WTC11 (cell line): ENCODE measurements at regions not wholly inside any gene's neighbourhood (a gene's known extent, or its start where the extent isn't known, plus 50 kb on each side); places are given as distances from the start of the nearest gene placed in this dataset.

Experiments
- ESRRA ChIP-seq: sonication (generic); formaldehyde crosslinking; IDR thresholded peaks from 2 replicates; pipeline ENCODE4 v1.8.1; 2022; ENCODE audit warnings: mild to moderate bottlenecking, missing genetic modification reagents, borderline replicate concordance
- FOXJ3 ChIP-seq: sonication (generic); formaldehyde crosslinking; IDR thresholded peaks from 2 replicates; pipeline ENCODE4 v1.9.0; 2021; ENCODE audit warnings: missing genetic modification reagents, mild to moderate bottlenecking, borderline replicate concordance
- PREB ChIP-seq: sonication (generic); formaldehyde crosslinking; IDR thresholded peaks from 2 replicates; pipeline ENCODE4 v1.8.1; 2022; ENCODE audit warnings: mild to moderate bottlenecking, missing genetic modification reagents, moderate library complexity, borderline replicate concordance
- TEAD1 ChIP-seq: sonication (generic); formaldehyde crosslinking; IDR thresholded peaks from 2 replicates; pipeline ENCODE4 v1.8.0; 2022; ENCODE audit warnings: mild to moderate bottlenecking, missing genetic modification reagents
- ZNF138 ChIP-seq: sonication (generic); formaldehyde crosslinking; conservative IDR thresholded peaks from 2 replicates; pipeline ENCODE4 v1.8.1; 2022; ENCODE audit warnings: mild to moderate bottlenecking, moderate library complexity, missing genetic modification reagents
- ZNF281 ChIP-seq: sonication (generic); formaldehyde crosslinking; IDR thresholded peaks from 2 replicates; pipeline ENCODE4 v1.8.0; 2023; ENCODE audit warnings: mild to moderate bottlenecking, missing genetic modification reagents
- ZNF416 ChIP-seq: fragments of 250-450 bp; sonication (Bioruptor Pico); IDR thresholded peaks from 2 replicates; pipeline ENCODE4 v1.9.0; 2021; ENCODE audit warnings: mild to moderate bottlenecking, inconsistent platforms
- ZNF532 ChIP-seq: fragments of 250-450 bp; sonication (Bioruptor Pico); IDR thresholded peaks from 2 replicates; pipeline ENCODE4 v1.9.0; 2021; ENCODE audit warnings: mild to moderate bottlenecking, borderline replicate concordance
- TF ChIP-seq, protein P1 (sequence below): fragments of 200-600 bp; IDR thresholded peaks from 2 replicates; pipeline ENCODE4 v1.8.0; 2022; ENCODE audit warnings: antibody characterized with exemption
- TF ChIP-seq, protein P2 (sequence below): sonication (generic); formaldehyde crosslinking; IDR thresholded peaks from 2 replicates; pipeline ENCODE4 v1.8.1; 2023; ENCODE audit warnings: mild to moderate bottlenecking, missing genetic modification reagents, borderline replicate concordance
- TF ChIP-seq, protein P3 (sequence below): sonication (generic); formaldehyde crosslinking; IDR thresholded peaks from 2 replicates; pipeline ENCODE4 v1.8.0; 2022; ENCODE audit warnings: mild to moderate bottlenecking, missing genetic modification reagents

DNA sequence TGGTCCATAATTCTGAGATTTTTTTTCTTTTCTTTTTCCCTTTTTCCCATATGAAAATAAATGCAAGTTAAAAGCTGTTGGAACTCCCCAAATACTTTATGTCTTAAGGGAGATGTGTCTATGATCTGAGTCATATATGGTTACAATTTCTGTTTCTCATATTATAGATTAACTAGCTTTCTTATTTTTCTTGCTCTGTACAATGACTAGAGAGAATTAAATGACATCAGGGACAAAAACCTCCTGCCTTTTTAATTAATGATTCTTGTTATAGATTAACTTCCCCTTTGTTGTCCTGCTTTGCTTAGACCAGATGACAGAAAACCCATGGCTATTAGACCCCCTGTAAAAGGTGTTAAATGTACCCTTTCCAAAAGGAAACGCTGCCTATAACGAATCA, 643.9 kb upstream of the NXPH2 start:
- TF ChIP-seq, protein P1, sequence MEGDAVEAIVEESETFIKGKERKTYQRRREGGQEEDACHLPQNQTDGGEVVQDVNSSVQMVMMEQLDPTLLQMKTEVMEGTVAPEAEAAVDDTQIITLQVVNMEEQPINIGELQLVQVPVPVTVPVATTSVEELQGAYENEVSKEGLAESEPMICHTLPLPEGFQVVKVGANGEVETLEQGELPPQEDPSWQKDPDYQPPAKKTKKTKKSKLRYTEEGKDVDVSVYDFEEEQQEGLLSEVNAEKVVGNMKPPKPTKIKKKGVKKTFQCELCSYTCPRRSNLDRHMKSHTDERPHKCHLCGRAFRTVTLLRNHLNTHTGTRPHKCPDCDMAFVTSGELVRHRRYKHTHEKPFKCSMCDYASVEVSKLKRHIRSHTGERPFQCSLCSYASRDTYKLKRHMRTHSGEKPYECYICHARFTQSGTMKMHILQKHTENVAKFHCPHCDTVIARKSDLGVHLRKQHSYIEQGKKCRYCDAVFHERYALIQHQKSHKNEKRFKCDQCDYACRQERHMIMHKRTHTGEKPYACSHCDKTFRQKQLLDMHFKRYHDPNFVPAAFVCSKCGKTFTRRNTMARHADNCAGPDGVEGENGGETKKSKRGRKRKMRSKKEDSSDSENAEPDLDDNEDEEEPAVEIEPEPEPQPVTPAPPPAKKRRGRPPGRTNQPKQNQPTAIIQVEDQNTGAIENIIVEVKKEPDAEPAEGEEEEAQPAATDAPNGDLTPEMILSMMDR = no peak
- TF ChIP-seq PREB (CRISPR knock-in tag) = no peak
- TF ChIP-seq, protein P2, sequence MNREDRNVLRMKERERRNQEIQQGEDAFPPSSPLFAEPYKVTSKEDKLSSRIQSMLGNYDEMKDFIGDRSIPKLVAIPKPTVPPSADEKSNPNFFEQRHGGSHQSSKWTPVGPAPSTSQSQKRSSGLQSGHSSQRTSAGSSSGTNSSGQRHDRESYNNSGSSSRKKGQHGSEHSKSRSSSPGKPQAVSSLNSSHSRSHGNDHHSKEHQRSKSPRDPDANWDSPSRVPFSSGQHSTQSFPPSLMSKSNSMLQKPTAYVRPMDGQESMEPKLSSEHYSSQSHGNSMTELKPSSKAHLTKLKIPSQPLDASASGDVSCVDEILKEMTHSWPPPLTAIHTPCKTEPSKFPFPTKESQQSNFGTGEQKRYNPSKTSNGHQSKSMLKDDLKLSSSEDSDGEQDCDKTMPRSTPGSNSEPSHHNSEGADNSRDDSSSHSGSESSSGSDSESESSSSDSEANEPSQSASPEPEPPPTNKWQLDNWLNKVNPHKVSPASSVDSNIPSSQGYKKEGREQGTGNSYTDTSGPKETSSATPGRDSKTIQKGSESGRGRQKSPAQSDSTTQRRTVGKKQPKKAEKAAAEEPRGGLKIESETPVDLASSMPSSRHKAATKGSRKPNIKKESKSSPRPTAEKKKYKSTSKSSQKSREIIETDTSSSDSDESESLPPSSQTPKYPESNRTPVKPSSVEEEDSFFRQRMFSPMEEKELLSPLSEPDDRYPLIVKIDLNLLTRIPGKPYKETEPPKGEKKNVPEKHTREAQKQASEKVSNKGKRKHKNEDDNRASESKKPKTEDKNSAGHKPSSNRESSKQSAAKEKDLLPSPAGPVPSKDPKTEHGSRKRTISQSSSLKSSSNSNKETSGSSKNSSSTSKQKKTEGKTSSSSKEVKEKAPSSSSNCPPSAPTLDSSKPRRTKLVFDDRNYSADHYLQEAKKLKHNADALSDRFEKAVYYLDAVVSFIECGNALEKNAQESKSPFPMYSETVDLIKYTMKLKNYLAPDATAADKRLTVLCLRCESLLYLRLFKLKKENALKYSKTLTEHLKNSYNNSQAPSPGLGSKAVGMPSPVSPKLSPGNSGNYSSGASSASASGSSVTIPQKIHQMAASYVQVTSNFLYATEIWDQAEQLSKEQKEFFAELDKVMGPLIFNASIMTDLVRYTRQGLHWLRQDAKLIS = no peak
- no peak for TF ChIP-seq FOXJ3 (CRISPR knock-in tag)
- TF ChIP-seq ZNF281 = no peak
- TF ChIP-seq ZNF532 (CRISPR knock-in tag) = no peak
- TF ChIP-seq ZNF416 (CRISPR knock-in tag) = no peak
- TF ChIP-seq TEAD1 (CRISPR knock-in tag) = no peak
- TF ChIP-seq, protein P3, sequence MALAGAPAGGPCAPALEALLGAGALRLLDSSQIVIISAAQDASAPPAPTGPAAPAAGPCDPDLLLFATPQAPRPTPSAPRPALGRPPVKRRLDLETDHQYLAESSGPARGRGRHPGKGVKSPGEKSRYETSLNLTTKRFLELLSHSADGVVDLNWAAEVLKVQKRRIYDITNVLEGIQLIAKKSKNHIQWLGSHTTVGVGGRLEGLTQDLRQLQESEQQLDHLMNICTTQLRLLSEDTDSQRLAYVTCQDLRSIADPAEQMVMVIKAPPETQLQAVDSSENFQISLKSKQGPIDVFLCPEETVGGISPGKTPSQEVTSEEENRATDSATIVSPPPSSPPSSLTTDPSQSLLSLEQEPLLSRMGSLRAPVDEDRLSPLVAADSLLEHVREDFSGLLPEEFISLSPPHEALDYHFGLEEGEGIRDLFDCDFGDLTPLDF (CRISPR knock-in tag) = no peak
- TF ChIP-seq ESRRA (CRISPR knock-in tag) = no peak
- TF ChIP-seq ZNF138 = no peak
